Gastrocnemius medialis (tissue), 4 donors: ENCODE measurements at regions not wholly inside any gene's neighbourhood (a gene's known extent, or its start where the extent isn't known, plus 50 kb on each side); places are given as distances from the start of the nearest gene placed in this dataset.
"Not testable (repeated sequence)": the region's sequence is repeated elsewhere in the genome, so short reads cannot be mapped to it uniquely, and the experiment has no call there.

Experiments
- ATAC-seq, 2 donors: fragments of 150-250 bp; one replicate each; pipeline ENCODE4 v1.9.1; 2016
- DNase-seq, 2 donors: peaks; one replicate each; pipeline ENCODE4 v3.0.0-alpha.2; 2019
- H3K27ac ChIP-seq, 4 donors: fragments of 200-600 bp; sonication (generic); 1 replicate in 1 of 4; 2 replicates in 3 of 4; pipeline ENCODE4 v1.5.1; 2016 to 2018; ENCODE audit warnings: mild to moderate bottlenecking in 2 of 4, moderate library complexity in 1 of 4
- H3K27me3 ChIP-seq, 3 donors: fragments of 200-600 bp; sonication (generic) in 2 of 3; 1 replicate in 1 of 3; 2 replicates in 2 of 3; pipeline versions ENCODE4 v1.5.1 to v1.6.0; 2016 to 2019; ENCODE audit warnings: mild to moderate bottlenecking in 1 of 3, moderate library complexity in 1 of 3
- H3K36me3 ChIP-seq, 2 donors: fragments of 200-600 bp; sonication (generic) in 1 of 2; one replicate each; pipeline ENCODE4 v1.5.1; 2017 to 2018
- H3K4me1 ChIP-seq, 2 donors: fragments of 200-600 bp; sonication (generic) in 1 of 2; one replicate each; pipeline ENCODE4 v1.5.1; 2016 to 2017; ENCODE audit warnings: mild to moderate bottlenecking in 2 of 2
- H3K4me3 ChIP-seq, 4 donors: fragments of 200-600 bp; sonication (generic) in 3 of 4; 1 replicate in 1 of 4; 2 replicates in 3 of 4; pipeline ENCODE4 v1.5.1; 2016 to 2019; ENCODE audit warnings: mild to moderate bottlenecking in 2 of 4
- H3K9me3 ChIP-seq, 3 donors: fragments of 200-600 bp; sonication (generic) in 2 of 3; 1 replicate in 1 of 3; 2 replicates in 2 of 3; pipeline ENCODE4 v1.5.1; 2016 to 2019
- CTCF ChIP-seq, 5 experiments: fragments of 450-650 bp in 3 of 5; fragments of 200-600 bp in 2 of 5; sonication (generic) in 2 of 5; IDR thresholded peaks in 4 of 5; conservative IDR thresholded peaks in 1 of 5; 1 replicate in 4 of 5; 2 replicates in 1 of 5; pipeline ENCODE4 v1.5.1; 2016 to 2019; ENCODE audit warnings: antibody characterized with exemption in 5 of 5, mild to moderate bottlenecking in 3 of 5, moderate library complexity in 3 of 5
- POLR2A ChIP-seq, 2 donors: fragments of 450-650 bp; IDR thresholded peaks; one replicate each; pipeline ENCODE4 v1.6.1; 2017; ENCODE audit warnings: antibody characterized with exemption in 2 of 2, mild to moderate bottlenecking in 2 of 2, moderate library complexity in 2 of 2
- in situ Hi-C, 4 donors: fragments of 200-750 bp; cut with MboI; loops; one replicate each; pipeline versions ENCODE4 v1.15.0 to v1.8.0; 2017; ENCODE audit warnings: low sequenced_read_pairs in 4 of 4
- intact Hi-C: fragments of 100-400 bp; cut with DNase I; formaldehyde crosslinking; loops from one replicate; pipeline ENCODE4 v1.15.1; 2023; ENCODE audit warnings: low total_unique reads

- Histone ChIP-seq H3K9me3 (no peaks in the 10 kb centered on the region), H3K4me3 (no peak overlapping the region), H3K27me3 (no peaks in the 10 kb centered on the region), H3K27ac (no peak overlapping the region), H3K4me1 (no peaks in the 10 kb centered on the region), H3K36me3 (no peaks in the 10 kb centered on the region)
- TF ChIP-seq POLR2A (IDR thresholded peaks at IDR 0.05), result no peak
- no peak for TF ChIP-seq CTCF (IDR thresholded peaks at IDR 0.05 in 4 of 5, conservative IDR thresholded peaks at IDR 0.05 in 1 of 5)
- in situ Hi-C loops, result no loop called here
- ATAC-seq, result no peak
- DNase-seq, result no peak
- intact Hi-C loops, result no loop called here
These were observed 63.0 kb upstream of the CRYM start for GRCh38 chr16:21341101-21341500.

- no peak for DNase-seq
- in situ Hi-C loops (no loop called here), intact Hi-C loops (no loop called here)
- no peak for TF ChIP-seq CTCF (IDR thresholded peaks at IDR 0.05 in 4 of 5, conservative IDR thresholded peaks at IDR 0.05 in 1 of 5)
- TF ChIP-seq POLR2A (IDR thresholded peaks at IDR 0.05), result no peak
- Histone ChIP-seq H3K4me3 (no peak overlapping the region), H3K27me3 (no peaks in the 10 kb centered on the region), H3K36me3 (no peaks in the 10 kb centered on the region), H3K4me1 (no peaks in the 10 kb centered on the region), H3K9me3 (no peaks in the 10 kb centered on the region), H3K27ac (no peak overlapping the region)
- ATAC-seq, result no peak
These were observed 61.9 kb upstream of the CRYM start for GRCh38 chr16:21339941-21340340.

- no peak for ATAC-seq
- in situ Hi-C loops (no loop called here), intact Hi-C loops (no loop called here)
- H3K27me3 ChIP-seq, result no peaks in the 10 kb centered on the region
- H3K4me3 ChIP-seq, result no peak overlapping the region
- TF ChIP-seq CTCF (IDR thresholded peaks at IDR 0.05 in 4 of 5, conservative IDR thresholded peaks at IDR 0.05 in 1 of 5), result no peak
- no peak for TF ChIP-seq POLR2A (IDR thresholded peaks at IDR 0.05)
- no peak overlapping the region for H3K27ac ChIP-seq
- no peak for DNase-seq
- H3K9me3 ChIP-seq, result no peaks in the 10 kb centered on the region
- H3K4me1 ChIP-seq, result no peaks in the 10 kb centered on the region
- H3K36me3 ChIP-seq, result no peaks in the 10 kb centered on the region
These were observed 61.2 kb upstream of the CRYM start for GRCh38 chr16:21339269-21339641.

- H3K4me3 ChIP-seq, result no peak overlapping the region
- no peaks in the 10 kb centered on the region for H3K27me3 ChIP-seq
- intact Hi-C loops, result no loop called here
- H3K36me3 ChIP-seq, result no peaks in the 10 kb centered on the region
- no peaks in the 10 kb centered on the region for H3K9me3 ChIP-seq
- in situ Hi-C loops, result no loop called here
- ATAC-seq (no peak), DNase-seq (no peak)
- H3K27ac ChIP-seq, result no peak overlapping the region
- TF ChIP-seq CTCF (IDR thresholded peaks at IDR 0.05 in 4 of 5, conservative IDR thresholded peaks at IDR 0.05 in 1 of 5) (no peak), POLR2A (IDR thresholded peaks at IDR 0.05) (no peak)
- no peaks in the 10 kb centered on the region for H3K4me1 ChIP-seq
These were observed 60.6 kb upstream of the CRYM start for GRCh38 chr16:21338537-21339268.

GRCh38 chr16:21336231-21336630 is 58.1 kb upstream of the CRYM start:
- H3K9me3 ChIP-seq, result no peaks in the 10 kb centered on the region
- no peaks in the 10 kb centered on the region for H3K4me1 ChIP-seq
- TF ChIP-seq POLR2A (IDR thresholded peaks at IDR 0.05), result no peak
- no peak for TF ChIP-seq CTCF (IDR thresholded peaks at IDR 0.05 in 4 of 5, conservative IDR thresholded peaks at IDR 0.05 in 1 of 5)
- intact Hi-C loops, result no loop called here
- in situ Hi-C loops, result no loop called here
- no peak for ATAC-seq
- H3K4me3 ChIP-seq, result no peak overlapping the region
- no peak for DNase-seq
- H3K27me3 ChIP-seq, result no peaks in the 10 kb centered on the region
- H3K27ac ChIP-seq, result no peak overlapping the region
- H3K36me3 ChIP-seq, result no peaks in the 10 kb centered on the region

GRCh38 chr16:21334188-21335146 is 56.4 kb upstream of the CRYM start:
- ATAC-seq, in situ Hi-C loops, H3K9me3 ChIP-seq, intact Hi-C loops, H3K4me1 ChIP-seq, H3K27ac ChIP-seq, DNase-seq, H3K27me3 ChIP-seq, H3K36me3 ChIP-seq, H3K4me3 ChIP-seq: not testable (repeated sequence)
